ENCODE measurements at regions not wholly inside any gene's neighbourhood (a gene's known extent, or its start where the extent isn't known, plus 50 kb on each side); places are given as distances from the start of the nearest gene placed in this dataset.

- H4K20me1 ChIP-seq (replicated peaks; ENCODE audit: control insufficient read depth, extremely low read depth, insufficient read depth, low read length) = no peaks in the 10 kb centered on the region
- no peaks in the 10 kb centered on the region for H3K4me1 ChIP-seq (ENCODE audit: control insufficient read depth, extremely low read depth, insufficient read depth, low read length)
- no peak overlapping the region for H3K9ac ChIP-seq (replicated peaks; ENCODE audit: extremely low read depth, insufficient read depth, low read length)
- no peaks in the 10 kb centered on the region for H3K27me3 ChIP-seq (ENCODE audit: control insufficient read depth in 2 of 2, insufficient read depth in 2 of 2, low read length in 2 of 2)
- H2AFZ ChIP-seq (ENCODE audit: low read depth, low read length) = no peak overlapping the region
- ChIA-PET POLR2A (no interaction called here), CTCF (no interaction called here)
- dilution Hi-C loops (cut with MboI; ENCODE audit: extremely low pct_ligation_motif_present, low sequenced_read_pairs) = no loop called here
- no peak overlapping the region for H3K4me2 ChIP-seq (ENCODE audit: insufficient read depth, low read length)
- no peaks in the 10 kb centered on the region for H3K36me3 ChIP-seq (ENCODE audit: control insufficient read depth in 2 of 2, extremely low read depth in 1 of 2, insufficient read depth in 2 of 2, low read length in 2 of 2)
- no peaks in the 10 kb centered on the region for H3K79me2 ChIP-seq (ENCODE audit: control insufficient read depth, insufficient read depth, low read length)
- BruUV-seq (replicated peaks) = no TSS peak
- no peaks in the 10 kb centered on the region for H3K9me1 ChIP-seq (replicated peaks; ENCODE audit: control insufficient read depth, extremely low read depth, insufficient read depth, low read length)
- peaks cover 6% of the 10 kb centered on the region for H3K9me3 ChIP-seq (replicated peaks; ENCODE audit: control insufficient read depth, insufficient read depth, low read length)
- TF ChIP-seq MAX (IDR thresholded peaks at IDR 0.05; ENCODE audit: insufficient read depth, insufficient read length) (no peak), POLR2AphosphoS5 (IDR thresholded peaks at IDR 0.05; ENCODE audit: insufficient read depth, low read depth, low read length) (no peak), JUN (IDR thresholded peaks at IDR 0.05; ENCODE audit: borderline replicate concordance, insufficient read depth, insufficient read length, low read depth) (no peak), GATA2 (IDR thresholded peaks at IDR 0.05; ENCODE audit: insufficient read depth, insufficient read length, low read depth, low read length) (no peak), CTCF (IDR thresholded peaks at IDR 0.05; ENCODE audit: extremely low read depth in 1 of 2, insufficient read depth in 1 of 2, low read depth in 1 of 2, low read length in 2 of 2) (no peak), FOS (IDR thresholded peaks at IDR 0.05; ENCODE audit: borderline replicate concordance, insufficient read depth, low read length) (no peak), MYC (IDR thresholded peaks at IDR 0.05; ENCODE audit: low read depth, low read length) (no peak), EZH2 (IDR thresholded peaks at IDR 0.05; ENCODE audit: borderline replicate concordance, low read depth, low read length, severe bottlenecking) (no peak), POLR2A (IDR thresholded peaks at IDR 0.05; ENCODE audit: low read depth, low read length) (no peak)
- DNase-seq (ENCODE audit: low read depth, low spot score) (no peak), FAIRE-seq (no peak)
- intact Hi-C loops (cut with micrococcal nuclease) = no loop called here
- H3K4me3 ChIP-seq (replicated peaks in 1 of 3; ENCODE audit: insufficient read depth in 1 of 3, low read depth in 1 of 3, low read length in 3 of 3) = no peak overlapping the region
- no peak overlapping the region for H3K27ac ChIP-seq (ENCODE audit: insufficient read depth, low read depth, low read length)
These were observed 1139.1 kb downstream of the AACS start for GRCh38 chr12:126204326-126204725.

All from endothelial cell of umbilical vein (primary cell).